Uterus (tissue), 3 donors: ENCODE measurements at regions not wholly inside any gene's neighbourhood (a gene's known extent, or its start where the extent isn't known, plus 50 kb on each side); places are given as distances from the start of the nearest gene placed in this dataset.

Experiments used
- DNase-seq, 2 donors: peaks; one replicate each; pipeline ENCODE4 v3.0.0-alpha.2; 2019 to 2020
- H3K27ac ChIP-seq, 2 donors: fragments of 200-600 bp; sonication (generic); 1 replicate in 1 of 2; 2 replicates in 1 of 2; pipeline ENCODE4 v1.5.1; 2016 to 2018
- H3K27me3 ChIP-seq, 2 donors: fragments of 200-600 bp; sonication (generic); one replicate each; pipeline ENCODE4 v1.5.1; 2018 to 2019; ENCODE audit warnings: control low read depth in 1 of 2
- H3K36me3 ChIP-seq, 2 donors: fragments of 200-600 bp; sonication (generic); one replicate each; pipeline ENCODE4 v1.5.1; 2019; ENCODE audit warnings: control low read depth in 1 of 2
- H3K4me1 ChIP-seq, 2 donors: fragments of 200-600 bp; sonication (generic); one replicate each; pipeline ENCODE4 v1.5.1; 2018 to 2019; ENCODE audit warnings: control low read depth in 1 of 2
- H3K4me3 ChIP-seq, 2 donors: fragments of 200-600 bp; sonication (generic); 1 replicate in 1 of 2; 2 replicates in 1 of 2; pipeline ENCODE4 v1.5.1; 2018 to 2019; ENCODE audit warnings: mild to moderate bottlenecking in 1 of 2
- H3K9me3 ChIP-seq, 2 donors: fragments of 200-600 bp; sonication (generic); one replicate each; pipeline ENCODE4 v1.5.1; 2019; ENCODE audit warnings: control low read depth in 1 of 2
- CTCF ChIP-seq, 4 experiments: fragments of 200-600 bp in 2 of 4; fragments of 450-650 bp in 2 of 4; sonication (generic) in 2 of 4; IDR thresholded peaks; one replicate each; pipeline ENCODE4 v1.5.1; 2016 to 2019; ENCODE audit warnings: antibody characterized with exemption in 4 of 4, mild to moderate bottlenecking in 2 of 4, moderate library complexity in 1 of 4
- POLR2A ChIP-seq, 2 donors: fragments of 450-650 bp; IDR thresholded peaks; one replicate each; pipeline ENCODE4 v1.6.1; 2016; ENCODE audit warnings: antibody characterized with exemption in 2 of 2, mild to moderate bottlenecking in 1 of 2, moderate library complexity in 1 of 2
- intact Hi-C: fragments of 100-400 bp; cut with DNase I; formaldehyde crosslinking; loops from one replicate; pipeline ENCODE4 v1.15.1; 2023; ENCODE audit warnings: low total_unique reads
- donor health status: DM: yes; HTN: yes; CAD: no.

DNA sequence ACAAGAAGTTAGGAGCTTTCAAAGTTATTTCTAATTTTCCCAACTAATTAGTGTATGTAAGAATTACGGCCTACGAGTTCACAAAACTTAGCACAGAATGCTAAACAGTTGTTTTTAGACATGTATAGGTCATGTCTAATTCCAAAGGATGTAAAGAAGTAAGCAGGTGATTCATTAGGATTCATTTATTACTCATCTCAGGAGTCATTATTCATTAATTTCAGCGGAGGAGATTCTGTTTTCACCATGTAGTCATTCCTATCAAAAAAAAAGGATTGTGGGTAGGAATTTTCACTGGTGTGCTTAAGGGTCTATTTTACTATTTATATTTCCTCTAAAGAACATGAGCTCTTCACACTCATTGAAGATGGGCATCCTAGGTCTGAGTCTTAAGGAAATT, 532.2 kb downstream of the ACTL7B start:
- Histone ChIP-seq H3K4me1 (no peaks in the 10 kb centered on the region), H3K27me3 (no peaks in the 10 kb centered on the region), H3K27ac (no peak overlapping the region), H3K4me3 (no peak overlapping the region), H3K9me3 (peaks cover 0 to 5% of the 10 kb centered on the region in 2 donors), H3K36me3 (no peaks in the 10 kb centered on the region)
- intact Hi-C loops = no loop called here
- no peak for DNase-seq
- TF ChIP-seq POLR2A (IDR thresholded peaks at IDR 0.05) = no peak
- no peak for TF ChIP-seq CTCF (IDR thresholded peaks at IDR 0.05)

- intact Hi-C loops = no loop called here
- no peak overlapping the region for H3K4me3 ChIP-seq
- TF ChIP-seq CTCF (IDR thresholded peaks at IDR 0.05) = no peak
- TF ChIP-seq POLR2A (IDR thresholded peaks at IDR 0.05) = no peak
- no peaks in the 10 kb centered on the region for H3K27me3 ChIP-seq
- H3K36me3 ChIP-seq = no peaks in the 10 kb centered on the region
- H3K27ac ChIP-seq = no peak overlapping the region
- no peak for DNase-seq
- H3K9me3 ChIP-seq = peaks cover 0 to 5% of the 10 kb centered on the region in 2 donors
- no peaks in the 10 kb centered on the region for H3K4me1 ChIP-seq
Measured at GRCh38 chr9:108322326-108323098, 533.3 kb downstream of the ACTL7B start.

DNA sequence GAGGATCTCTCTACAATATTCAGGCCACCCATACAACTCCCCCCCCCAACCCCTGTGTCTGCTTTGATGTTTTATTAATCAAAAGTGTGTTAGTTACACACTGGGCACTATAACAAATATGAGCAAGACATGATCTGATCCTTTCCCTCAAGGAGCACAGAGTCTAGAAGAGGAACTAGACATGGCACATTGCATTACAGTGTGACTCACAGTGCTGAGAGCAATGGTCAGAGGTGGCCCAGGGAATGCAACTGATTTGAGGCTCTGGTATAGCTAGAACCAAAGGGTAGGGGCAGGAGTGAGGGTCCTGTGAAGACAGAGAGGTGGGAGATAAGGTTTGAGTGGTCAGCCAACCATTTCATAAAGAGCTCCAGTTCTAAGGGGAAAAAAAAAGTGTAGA, 539.2 kb downstream of the ACTL7B start:
- no peak for TF ChIP-seq POLR2A (IDR thresholded peaks at IDR 0.05)
- no peak for TF ChIP-seq CTCF (IDR thresholded peaks at IDR 0.05)
- Histone ChIP-seq H3K36me3 (no peaks in the 10 kb centered on the region), H3K27me3 (no peaks in the 10 kb centered on the region), H3K9me3 (no peaks in the 10 kb centered on the region), H3K27ac (no peak overlapping the region), H3K4me3 (no peak overlapping the region), H3K4me1 (no peaks in the 10 kb centered on the region)
- no peak for DNase-seq
- intact Hi-C loops = no loop called here

DNA sequence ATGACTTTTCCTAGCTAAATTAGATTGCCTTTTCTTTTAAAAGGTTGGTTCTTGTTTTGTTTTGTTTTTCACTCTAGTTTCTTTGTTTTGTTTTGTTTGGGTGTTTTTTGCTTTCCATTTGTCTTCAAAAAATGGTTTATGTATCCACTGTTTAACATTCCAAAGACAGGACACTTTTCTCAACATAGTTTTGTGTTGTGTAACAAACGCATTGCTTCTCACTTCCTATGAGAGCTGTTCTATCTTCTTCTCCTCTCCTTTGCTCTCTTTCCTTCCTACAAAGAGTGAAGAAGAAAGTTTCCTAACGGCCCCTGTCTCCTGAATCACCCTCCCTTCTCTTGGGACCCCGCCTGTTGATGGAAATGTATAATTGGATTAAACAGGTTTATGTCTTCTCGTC, 539.7 kb downstream of the ACTL7B start:
- DNase-seq = no peak
- intact Hi-C loops = no loop called here

More for the DNA sequence above, 539.7 kb downstream of the ACTL7B start:
- no peak overlapping the region for H3K4me3 ChIP-seq
- no peak for TF ChIP-seq POLR2A (IDR thresholded peaks at IDR 0.05)
- no peak for TF ChIP-seq CTCF (IDR thresholded peaks at IDR 0.05)
- H3K27me3 ChIP-seq = no peaks in the 10 kb centered on the region
- no peaks in the 10 kb centered on the region for H3K9me3 ChIP-seq
- no peaks in the 10 kb centered on the region for H3K4me1 ChIP-seq
- H3K27ac ChIP-seq = no peak overlapping the region
- H3K36me3 ChIP-seq = no peaks in the 10 kb centered on the region
